Coronary artery (tissue), 2 donors: ENCODE measurements at regions not wholly inside any gene's neighbourhood (a gene's known extent, or its start where the extent isn't known, plus 50 kb on each side); places are given as distances from the start of the nearest gene placed in this dataset.

Experiments used
- DNase-seq: peaks from one replicate; pipeline ENCODE4 v3.0.0-alpha.2; 2017; ENCODE audit warnings: low spot score
- H3K27ac ChIP-seq, 2 donors: fragments of 200-600 bp; sonication (generic); one replicate each; pipeline ENCODE4 v1.5.1; 2016 to 2019
- H3K4me3 ChIP-seq: fragments of 200-600 bp; sonication (generic); 2 replicates; pipeline ENCODE4 v1.5.1; 2016; ENCODE audit warnings: mild to moderate bottlenecking, moderate library complexity
- CTCF ChIP-seq: fragments of 200-600 bp; sonication (generic); IDR thresholded peaks from one replicate; pipeline ENCODE4 v1.5.1; 2019; ENCODE audit warnings: antibody characterized with exemption

DNA sequence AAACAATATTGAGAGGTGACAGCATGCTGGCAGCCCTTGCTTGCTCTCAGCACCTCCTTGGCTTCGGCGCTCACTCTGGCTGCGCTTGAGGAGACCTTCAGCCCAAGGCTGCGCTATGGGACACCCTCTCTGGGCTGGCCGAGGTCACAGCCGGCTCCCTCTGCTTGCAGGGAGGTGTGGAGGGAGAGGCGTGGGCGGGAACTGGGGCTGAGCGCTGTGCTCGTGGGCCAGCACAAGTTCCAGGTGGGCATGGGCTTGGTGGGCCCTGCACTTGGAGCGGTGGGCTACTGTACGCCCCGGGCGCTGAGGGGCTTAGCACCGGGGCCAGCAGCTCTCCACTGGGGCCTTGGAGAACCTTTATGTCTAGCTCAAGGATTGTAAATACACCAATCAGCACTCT is 1613.8 kb upstream of the IGFBP7 start:
- no peak for TF ChIP-seq CTCF
- no peak overlapping the region for H3K27ac ChIP-seq
- DNase-seq: no peak
- H3K4me3 ChIP-seq: no peak overlapping the region

DNA sequence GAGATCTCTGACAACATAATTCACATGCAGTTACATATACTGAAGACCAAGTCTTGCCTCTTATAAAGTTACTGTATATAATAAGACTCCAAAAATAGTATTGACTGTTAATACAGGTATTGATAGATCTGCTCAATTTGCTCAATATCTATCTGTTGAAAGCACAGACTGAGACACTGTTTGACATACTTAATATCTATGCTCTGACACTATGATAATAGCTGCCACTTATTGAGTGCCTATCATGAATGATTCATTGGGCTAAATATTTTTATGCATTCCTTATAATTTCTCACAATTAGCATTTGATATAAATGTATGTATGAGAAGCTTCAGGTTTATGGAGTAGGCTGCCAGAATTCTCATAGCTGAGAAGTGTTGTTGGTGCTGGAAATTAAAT is 1600.9 kb upstream of the IGFBP7 start:
- Histone ChIP-seq H3K4me3 (no peak overlapping the region), H3K27ac (no peak overlapping the region)
- DNase-seq: no peak
- TF ChIP-seq CTCF: no peak

DNA sequence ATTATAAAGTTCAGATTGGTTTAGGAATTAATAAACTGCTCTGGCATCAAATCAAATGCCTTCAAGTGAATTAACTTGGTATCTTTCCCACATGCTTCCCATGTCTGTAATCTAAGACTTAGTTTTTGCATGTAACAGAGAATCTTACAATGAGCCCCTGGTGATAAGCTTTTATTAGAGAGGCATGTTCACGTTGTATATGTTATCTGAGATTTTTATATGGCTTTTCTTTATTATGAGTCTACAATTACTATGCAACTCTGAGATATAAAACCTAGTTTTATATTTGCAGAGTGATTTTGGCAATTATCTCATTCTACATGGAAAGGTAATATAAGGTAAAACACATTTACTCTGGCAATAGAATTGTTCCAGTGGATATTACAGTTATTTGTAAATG is 1578.4 kb upstream of the IGFBP7 start:
- Histone ChIP-seq H3K4me3 (no peak overlapping the region), H3K27ac (no peak overlapping the region)
- TF ChIP-seq CTCF: no peak
- no peak for DNase-seq

- no peak overlapping the region for H3K27ac ChIP-seq
- no peak for TF ChIP-seq CTCF
- DNase-seq: no peak
Observed at GRCh38 chr4:58679886-58680285, 1569.7 kb upstream of the IGFBP7 start.

GRCh38 chr4:58679051-58679450 is 1568.9 kb upstream of the IGFBP7 start:
- no peak for DNase-seq
- no peak for TF ChIP-seq CTCF
- H3K27ac ChIP-seq: no peak overlapping the region

More at GRCh38 chr4:58679886-58680285, 1569.7 kb upstream of the IGFBP7 start:
- no peak overlapping the region for H3K4me3 ChIP-seq

DNA sequence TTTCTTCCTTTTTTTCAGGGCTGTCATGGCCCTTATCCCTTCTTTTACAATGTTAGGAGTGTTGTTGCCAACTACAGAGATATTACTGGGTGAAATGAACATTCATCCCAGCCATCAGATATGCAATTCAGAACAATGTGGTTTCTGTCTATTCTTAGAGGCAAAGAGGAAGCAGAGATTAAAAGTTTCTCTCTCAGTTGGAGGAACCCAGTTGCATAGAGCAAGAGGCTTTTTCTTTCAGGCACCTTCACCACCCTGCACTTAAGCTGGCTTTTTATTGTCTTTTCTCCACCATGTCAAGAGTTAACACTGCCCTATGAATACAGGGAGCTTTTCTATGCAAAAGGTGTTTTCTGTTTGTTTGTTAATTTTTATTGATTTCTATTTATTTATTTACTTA is 1559.6 kb upstream of the IGFBP7 start:
- TF ChIP-seq CTCF: no peak
- H3K27ac ChIP-seq: no peak overlapping the region
- no peak overlapping the region for H3K4me3 ChIP-seq
- DNase-seq: no peak

More at GRCh38 chr4:58679051-58679450, 1568.9 kb upstream of the IGFBP7 start:
- no peak overlapping the region for H3K4me3 ChIP-seq

GRCh38 chr4:58665649-58666048 is 1555.5 kb upstream of the IGFBP7 start:
- no peak for DNase-seq
- H3K27ac ChIP-seq: no peak overlapping the region
- no peak for TF ChIP-seq CTCF
- H3K4me3 ChIP-seq: no peak overlapping the region
